ENCODE measurements at regions not wholly inside any gene's neighbourhood (a gene's known extent, or its start where the extent isn't known, plus 50 kb on each side); places are given as distances from the start of the nearest gene placed in this dataset.

GRCh38 chr10:29183301-29183945 lies 105.4 kb upstream of the LYZL1 start:
- no peak for DNase-seq

GRCh38 chr10:29184205-29185000 lies 104.5 kb upstream of the LYZL1 start:
- no peak for DNase-seq

- DNase-seq: no peak
These were observed 103.8 kb upstream of the LYZL1 start for GRCh38 chr10:29185050-29185449.

GRCh38 chr10:29186221-29186620 lies 102.6 kb upstream of the LYZL1 start:
- no peak for DNase-seq

GRCh38 chr10:29189256-29189655 lies 99.6 kb upstream of the LYZL1 start:
- no peak for DNase-seq

GRCh38 chr10:29191674-29192073 lies 97.2 kb upstream of the LYZL1 start:
- no peak for DNase-seq

GRCh38 chr10:29199339-29199738 lies 89.5 kb upstream of the LYZL1 start:
- no peak for DNase-seq

GRCh38 chr10:29199941-29200679 lies 88.8 kb upstream of the LYZL1 start:
- DNase-seq: no peak

GRCh38 chr10:29202386-29202940 lies 86.4 kb upstream of the LYZL1 start:
- no peak for DNase-seq

- DNase-seq: no peak
These were observed 85.4 kb upstream of the LYZL1 start for GRCh38 chr10:29203432-29203831.

GRCh38 chr10:29204070-29204800 lies 84.6 kb upstream of the LYZL1 start:
- DNase-seq: no peak

- DNase-seq: no peak
These were observed 83.1 kb upstream of the LYZL1 start for GRCh38 chr10:29205787-29206186.

GRCh38 chr10:29208845-29209244 lies 80.0 kb upstream of the LYZL1 start:
- DNase-seq: no peak

- DNase-seq: no peak
These were observed 79.0 kb upstream of the LYZL1 start for GRCh38 chr10:29209830-29210229.

- no peak for DNase-seq
These were observed 78.5 kb upstream of the LYZL1 start for GRCh38 chr10:29210266-29210868.

GRCh38 chr10:29212597-29212996 lies 76.3 kb upstream of the LYZL1 start:
- no peak for DNase-seq

- DNase-seq: no peak
These were observed 74.3 kb upstream of the LYZL1 start for GRCh38 chr10:29214551-29214950.

GRCh38 chr10:29217292-29217738 lies 71.6 kb upstream of the LYZL1 start:
- no peak for DNase-seq

- no peak for DNase-seq
These were observed 65.5 kb upstream of the LYZL1 start for GRCh38 chr10:29223326-29223725.

GRCh38 chr10:29224631-29225030 lies 64.2 kb upstream of the LYZL1 start:
- DNase-seq: no peak

- no peak for DNase-seq
These were observed 61.7 kb upstream of the LYZL1 start for GRCh38 chr10:29227201-29227600.

GRCh38 chr10:29228562-29228961 lies 60.3 kb upstream of the LYZL1 start:
- DNase-seq: no peak
